GM19324 (cell line): ENCODE measurements at regions not wholly inside any gene's neighbourhood (a gene's known extent, or its start where the extent isn't known, plus 50 kb on each side); places are given as distances from the start of the nearest gene placed in this dataset.

Experiments
- ATAC-seq: cut with Tn5 transposase; IDR thresholded peaks from one replicate; pipeline ENCODE4 v1.9.1; 2021; ENCODE audit warnings: mild to moderate bottlenecking, moderate library complexity; ENCODE audit not compliant: unreplicated experiment, low FRiP score

DNA sequence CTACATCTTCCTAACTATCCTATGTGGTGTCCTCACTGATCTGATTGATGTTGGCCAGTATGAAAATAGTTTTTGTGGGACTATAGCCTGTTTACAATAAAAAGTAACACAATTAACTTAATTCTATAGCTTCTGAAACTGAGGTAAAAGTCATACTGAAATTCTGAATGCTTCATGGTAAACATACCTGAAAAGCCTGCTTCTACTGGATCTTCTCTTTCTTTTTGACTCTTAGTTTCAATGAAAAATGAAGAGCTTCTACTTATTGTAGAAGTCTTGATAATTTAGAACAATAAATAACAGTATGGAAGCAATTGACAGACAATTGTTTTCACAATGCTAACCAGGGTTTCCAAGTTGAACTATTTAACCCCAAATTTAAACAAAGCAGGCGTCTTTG lies 383.9 kb upstream of the MMS22L start:
- no peak for ATAC-seq

DNA sequence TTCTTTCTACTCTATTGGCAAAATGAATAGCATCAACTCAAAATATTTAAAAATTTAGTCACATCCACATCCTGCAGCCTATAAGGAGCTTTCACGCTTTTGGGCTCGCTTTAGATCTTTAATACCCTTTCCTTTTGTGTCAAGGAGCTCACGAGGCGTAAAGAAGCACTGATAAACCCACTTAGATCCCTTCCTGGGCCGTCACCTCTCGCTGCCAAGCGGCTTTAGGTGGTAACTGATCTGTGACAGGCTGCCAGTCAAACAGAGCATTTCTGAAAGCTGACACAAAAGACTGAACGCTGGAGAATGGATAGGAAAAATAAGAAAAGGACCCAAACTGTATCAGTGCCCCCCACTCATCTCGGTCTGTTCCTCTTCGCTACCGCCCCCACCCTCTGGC lies 385.7 kb upstream of the MMS22L start:
- ATAC-seq: no peak

- peak; percentile 100 for ATAC-seq
Observed at GRCh38 chr6:97669191-97670031, 386.4 kb upstream of the MMS22L start.

DNA sequence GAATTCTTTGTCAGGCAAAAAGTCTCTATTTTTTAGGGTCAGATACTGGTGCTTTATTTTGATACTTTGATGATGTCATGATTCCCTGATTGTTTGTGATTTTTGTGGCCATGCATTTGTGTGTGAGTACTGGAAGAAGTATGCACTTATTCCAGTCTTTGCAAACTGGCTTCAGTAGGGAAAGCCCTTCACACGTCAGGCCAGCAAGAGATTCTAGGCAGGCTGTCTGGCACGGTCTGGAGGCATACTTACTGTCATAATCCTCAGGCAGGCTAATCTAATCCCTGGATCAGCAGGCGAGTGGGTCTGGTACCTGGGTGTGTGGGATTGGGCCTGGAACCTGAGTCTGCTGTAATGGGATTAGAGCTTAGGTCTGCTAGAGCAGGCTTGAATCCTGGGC lies 391.8 kb upstream of the MMS22L start:
- no peak for ATAC-seq

DNA sequence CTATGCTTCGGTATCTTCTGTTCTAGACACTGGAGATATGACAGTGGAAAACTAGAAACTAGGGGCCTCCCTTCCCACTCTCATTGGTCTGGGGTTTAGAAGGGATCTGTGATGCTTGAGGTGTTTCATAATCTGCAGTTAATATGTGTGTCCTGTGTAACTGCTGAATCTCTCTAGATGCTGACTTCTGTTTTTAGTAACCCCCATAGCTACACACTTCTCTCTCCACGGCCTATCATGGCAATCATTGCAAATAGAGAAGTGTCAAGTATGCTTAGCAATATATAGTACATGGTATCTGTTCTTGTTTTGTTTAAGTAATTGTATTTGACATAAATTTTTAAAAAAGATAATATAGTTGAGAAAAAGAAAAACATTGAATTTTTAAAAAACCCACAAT lies 394.6 kb upstream of the MMS22L start:
- no peak for ATAC-seq

DNA sequence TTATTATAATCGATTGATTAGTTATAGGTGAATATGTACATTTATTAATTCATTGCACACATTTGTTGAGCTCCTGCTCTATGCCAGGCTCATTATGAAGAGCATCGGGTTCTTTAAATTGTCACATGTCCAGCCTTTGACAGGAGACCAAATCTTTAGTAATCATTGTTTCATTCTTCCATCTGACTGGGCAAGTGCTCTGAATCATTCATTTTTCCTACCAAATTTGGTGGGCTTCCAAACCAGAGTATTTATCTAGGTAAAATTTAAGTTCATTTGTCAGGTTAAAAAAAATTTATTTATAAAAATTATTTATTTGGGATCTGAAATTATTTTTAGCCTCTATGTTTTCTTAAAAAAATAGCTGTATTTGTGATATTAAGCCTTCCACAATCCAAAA lies 404.9 kb upstream of the MMS22L start:
- no peak for ATAC-seq

DNA sequence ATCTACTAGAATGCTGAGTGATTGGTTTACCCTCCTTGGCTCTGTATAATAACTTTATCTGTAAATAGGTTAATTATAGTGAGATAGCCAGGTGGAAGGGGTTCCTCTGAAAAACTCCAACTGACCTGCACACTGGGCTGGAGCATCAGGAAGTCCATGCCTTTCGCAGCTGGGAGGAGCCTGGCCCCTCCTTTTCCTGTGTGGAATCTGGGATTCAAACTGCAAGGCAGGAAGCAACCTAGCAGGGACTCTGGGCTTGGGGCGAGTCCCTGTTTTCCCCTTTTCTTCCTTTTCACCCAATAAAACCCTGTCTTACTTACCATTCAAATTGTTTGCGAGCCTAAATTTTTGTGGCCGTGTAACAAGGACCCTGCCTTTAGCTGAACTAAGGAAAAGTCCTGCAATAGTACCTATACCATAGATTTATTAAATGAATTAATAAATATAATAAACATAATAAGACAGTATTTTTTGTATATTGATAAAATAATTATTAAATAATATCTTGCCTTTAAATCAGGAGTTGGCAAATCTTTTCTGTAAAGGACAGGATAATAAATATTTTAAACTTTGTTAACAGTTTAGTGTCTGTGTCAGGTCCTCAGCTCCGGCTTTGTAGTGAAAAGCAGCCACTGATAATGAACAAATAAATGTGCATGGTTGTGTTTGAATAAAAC lies 406.2 kb upstream of the MMS22L start:
- ATAC-seq: no peak

DNA sequence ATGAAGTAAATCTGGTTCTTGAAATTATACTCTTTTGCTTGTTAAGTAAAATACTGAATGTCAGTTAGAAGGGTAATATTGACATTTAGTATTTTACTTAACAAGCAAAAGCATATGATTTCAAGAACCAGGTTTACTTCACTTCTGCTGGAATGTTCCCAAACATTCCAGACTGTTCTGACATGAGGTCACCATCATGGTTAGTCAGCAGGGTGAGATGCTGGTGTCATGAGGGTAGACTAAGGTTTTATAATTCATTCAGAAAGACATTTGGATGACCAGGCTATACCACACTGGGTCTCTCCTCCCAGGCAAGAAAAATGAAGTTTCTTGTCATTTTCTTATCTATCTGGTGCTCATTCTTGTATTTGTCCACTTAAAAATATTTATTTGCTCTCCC lies 414.4 kb upstream of the MMS22L start:
- ATAC-seq: no peak

- no peak for ATAC-seq
Observed at GRCh38 chr6:97701801-97702200, 418.8 kb upstream of the MMS22L start.

DNA sequence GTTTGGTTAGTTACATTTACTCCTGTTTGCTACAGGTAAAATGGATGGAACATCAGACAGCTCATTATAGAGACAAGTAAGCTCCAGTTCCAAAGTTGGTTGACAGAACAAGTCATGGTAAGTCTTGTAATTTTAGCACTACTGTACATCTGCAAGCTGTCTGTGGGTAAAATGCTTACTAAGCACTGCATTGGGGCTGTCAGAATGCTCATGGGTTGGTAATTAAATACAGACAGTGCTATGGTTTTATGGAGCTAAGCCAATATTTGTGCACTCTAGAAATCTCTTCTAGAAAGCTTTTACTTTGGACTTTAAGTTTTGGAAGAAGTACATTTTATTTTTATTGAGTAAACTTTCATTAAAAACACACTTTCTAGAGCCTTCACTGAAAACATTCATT lies 419.2 kb upstream of the MMS22L start:
- no peak for ATAC-seq

DNA sequence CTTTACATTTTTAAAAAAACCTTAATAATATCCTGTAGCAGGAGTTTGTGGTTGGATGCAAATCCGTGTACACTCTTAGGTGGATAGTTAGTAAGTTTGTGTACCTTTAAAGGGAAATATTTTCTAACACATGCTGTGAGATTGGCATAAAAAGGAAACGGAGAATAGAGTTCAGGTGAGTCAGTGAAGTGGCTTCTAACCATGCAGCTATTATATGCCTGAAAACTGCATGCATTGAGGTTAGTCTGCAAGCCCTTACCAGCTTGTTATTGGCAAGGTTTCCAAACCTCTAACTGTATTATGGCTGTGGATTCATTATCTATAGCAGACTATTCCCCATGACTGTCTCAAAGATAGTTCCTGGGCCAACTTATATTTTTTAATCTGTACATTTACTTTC lies 420.6 kb upstream of the MMS22L start:
- no peak for ATAC-seq

DNA sequence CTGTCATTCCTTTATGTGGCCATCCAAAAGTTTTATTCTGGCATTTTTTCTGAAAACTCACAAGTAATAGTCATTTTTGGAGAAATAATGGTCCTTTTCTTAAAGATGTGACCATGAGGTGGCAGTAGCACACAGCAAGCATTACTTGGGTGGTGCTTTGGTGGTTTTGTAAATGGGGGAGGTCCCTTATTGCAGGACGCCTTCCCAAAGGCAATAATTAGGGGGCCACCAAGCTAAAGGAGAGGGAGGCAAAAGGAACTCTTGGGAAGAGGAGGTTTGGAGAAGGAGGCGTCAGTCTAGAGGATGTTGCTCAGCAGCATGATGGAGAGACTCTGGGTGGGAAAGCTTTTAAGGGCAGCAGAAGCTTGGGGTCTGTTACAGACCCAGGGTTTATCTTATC lies 422.6 kb upstream of the MMS22L start:
- no peak for ATAC-seq

DNA sequence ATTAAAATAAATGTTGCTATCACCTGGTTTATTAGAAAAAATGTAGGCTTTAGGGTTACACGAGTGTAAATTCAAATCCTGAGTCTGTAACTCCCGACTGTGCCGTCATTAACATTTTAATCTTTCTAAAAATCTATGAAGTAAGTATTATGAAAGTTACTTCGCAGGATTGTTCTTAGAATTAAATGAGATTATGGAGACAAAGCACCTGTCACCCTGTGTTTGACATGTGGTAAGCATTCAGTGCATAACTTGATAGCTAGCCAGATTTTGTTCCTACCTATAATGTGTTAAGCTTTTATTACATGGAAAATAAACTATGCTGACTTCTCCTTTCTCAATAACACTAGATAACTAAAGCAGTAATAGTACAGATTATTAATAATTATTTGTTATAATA lies 429.7 kb upstream of the MMS22L start:
- ATAC-seq: no peak

DNA sequence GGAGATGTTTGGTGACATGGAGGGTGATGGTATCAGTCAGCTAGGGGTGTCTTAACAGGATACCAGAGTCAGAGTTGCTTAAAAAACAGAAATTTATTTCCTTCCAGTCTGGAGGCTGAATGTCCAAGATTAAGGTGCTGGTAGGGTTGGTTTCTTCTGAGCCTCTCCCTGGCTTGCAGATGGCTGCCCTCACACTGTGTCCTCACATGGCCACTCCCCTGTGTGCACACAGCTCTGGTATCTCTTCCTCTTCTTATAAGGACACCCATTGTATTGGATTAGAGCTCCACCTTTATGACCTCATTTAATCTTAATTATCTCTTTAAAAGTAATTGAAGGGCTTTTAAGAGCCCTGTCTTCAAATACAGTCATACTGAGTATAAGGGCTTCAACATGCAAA lies 431.8 kb upstream of the MMS22L start:
- ATAC-seq: no peak

DNA sequence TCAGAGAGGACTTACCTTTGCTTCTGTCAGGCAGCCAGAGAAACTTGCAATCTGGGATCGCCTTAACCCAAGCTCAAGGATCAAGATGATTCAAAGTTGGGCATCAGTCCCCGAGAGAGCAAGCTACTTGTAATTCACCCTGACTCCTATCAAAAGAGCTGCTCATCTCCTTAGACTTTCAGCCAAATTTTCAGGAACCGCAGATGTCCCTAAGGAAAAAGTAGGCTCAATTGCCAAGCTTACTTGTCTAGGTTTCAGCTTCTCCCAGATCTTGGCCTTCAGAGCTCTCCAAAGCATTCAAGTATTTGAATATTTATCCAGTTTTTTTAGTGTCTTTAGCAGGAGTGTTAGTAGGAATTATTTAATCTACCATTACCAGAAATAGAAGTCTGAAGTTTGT lies 434.1 kb upstream of the MMS22L start:
- no peak for ATAC-seq

DNA sequence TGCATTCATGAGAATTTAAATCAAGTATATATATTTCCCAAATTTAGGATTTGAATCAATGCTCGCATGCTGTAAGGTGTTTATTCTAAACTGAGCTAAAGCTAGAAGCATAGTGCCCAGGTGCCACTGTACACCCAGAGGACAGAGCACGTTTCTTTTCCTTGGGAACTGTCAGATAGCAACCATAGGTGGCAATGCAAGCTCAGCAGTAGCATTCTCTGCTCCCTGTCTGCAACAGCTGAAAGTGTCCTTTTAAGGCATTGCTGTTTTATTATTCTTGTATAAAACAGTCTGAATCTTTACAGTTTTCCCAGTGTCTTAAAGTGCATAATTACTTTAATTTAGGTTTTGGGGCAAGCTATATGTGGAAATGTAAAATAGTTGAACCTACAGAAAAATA lies 443.4 kb upstream of the MMS22L start:
- ATAC-seq: no peak

- no peak for ATAC-seq
Observed at GRCh38 chr6:97732045-97732444, 449.0 kb upstream of the MMS22L start.

DNA sequence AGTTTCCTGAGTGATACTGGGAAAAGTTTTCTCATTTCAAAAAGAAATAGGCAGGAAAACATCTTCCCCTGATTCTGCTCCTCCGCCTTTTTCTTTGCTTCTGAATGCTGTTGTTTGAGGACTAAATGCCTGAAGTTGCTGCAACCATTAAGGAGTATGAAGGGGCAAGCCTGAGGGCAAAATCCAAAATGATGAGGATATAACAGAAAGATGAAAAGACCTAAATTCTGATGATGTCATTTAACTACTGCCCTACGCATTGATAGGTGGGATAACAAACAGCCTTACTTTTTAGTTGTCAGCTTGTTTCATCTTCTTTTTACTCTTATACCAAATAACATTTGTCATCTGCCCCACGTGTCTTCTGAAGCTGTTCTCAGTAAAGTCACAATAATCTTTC lies 474.6 kb upstream of the MMS22L start:
- ATAC-seq: no peak

DNA sequence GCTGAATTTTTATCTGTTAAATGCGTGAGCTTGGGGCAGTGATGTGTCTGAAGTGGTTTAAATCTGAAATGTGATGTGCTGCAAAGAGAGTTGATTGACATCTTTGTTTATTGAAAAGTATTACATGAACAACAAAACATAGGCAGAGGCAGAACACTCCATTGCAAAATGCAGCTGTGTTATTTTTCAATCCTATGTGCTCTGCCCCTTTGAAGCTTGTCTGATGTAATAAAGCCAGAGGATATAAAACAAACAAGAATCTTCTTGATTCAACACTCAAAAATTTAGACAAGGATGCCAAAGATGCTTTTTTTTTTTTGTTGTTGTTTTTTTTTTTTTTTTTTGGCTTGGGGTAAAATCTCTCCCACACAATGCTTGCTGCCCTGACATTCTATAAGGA lies 482.4 kb upstream of the MMS22L start:
- ATAC-seq: no peak

- ATAC-seq: no peak
Observed at GRCh38 chr6:97771372-97771771, 488.4 kb upstream of the MMS22L start.

- ATAC-seq: no peak
Observed at GRCh38 chr6:97775012-97775411, 492.0 kb upstream of the MMS22L start.
